ENCODE measurements at regions not wholly inside any gene's neighbourhood (a gene's known extent, or its start where the extent isn't known, plus 50 kb on each side); places are given as distances from the start of the nearest gene placed in this dataset.
"Not testable (repeated sequence)": the region's sequence is repeated elsewhere in the genome, so short reads cannot be mapped to it uniquely, and the experiment has no call there.

DNA sequence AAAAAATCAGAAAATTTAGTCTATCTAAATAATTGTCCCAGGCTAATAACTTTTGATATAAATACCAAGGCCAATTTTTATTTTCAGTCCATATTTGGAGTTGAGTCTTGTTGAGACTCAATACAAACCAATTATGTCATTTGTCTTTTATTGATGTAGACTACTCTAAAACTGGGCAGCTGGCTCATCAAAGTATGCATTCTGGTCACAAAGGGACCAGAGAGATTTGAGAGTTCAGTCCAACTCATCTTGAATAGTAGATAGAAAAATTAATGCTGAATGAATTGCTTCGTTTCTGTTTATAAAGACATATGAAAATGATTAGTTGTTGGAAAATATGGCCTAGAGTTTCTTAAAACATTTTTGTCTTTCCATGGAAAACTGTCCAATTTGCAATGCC lies 412.5 kb upstream of the KLHL4 start:
- DNase-seq, result no peak

DNA sequence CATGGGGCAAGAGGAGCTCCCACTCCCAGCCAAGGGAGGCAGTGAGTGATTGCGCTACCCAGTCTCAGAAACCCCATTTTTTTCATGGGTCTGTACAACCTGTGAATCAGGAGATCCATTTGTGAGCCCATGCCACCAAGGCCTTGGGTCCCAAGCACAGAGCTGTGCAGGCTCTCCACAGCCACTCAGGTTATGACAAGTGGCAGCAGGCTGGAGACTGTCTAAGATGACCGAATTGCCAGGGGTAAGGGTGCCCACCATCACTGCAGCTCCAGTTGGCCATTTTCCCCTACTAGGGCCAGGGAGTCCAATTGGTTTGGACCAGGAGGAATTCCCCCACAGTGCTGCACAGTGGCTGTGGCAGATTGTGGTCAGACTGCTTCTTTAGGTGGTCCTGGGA lies 407.5 kb upstream of the KLHL4 start:
- no peak for DNase-seq

DNA sequence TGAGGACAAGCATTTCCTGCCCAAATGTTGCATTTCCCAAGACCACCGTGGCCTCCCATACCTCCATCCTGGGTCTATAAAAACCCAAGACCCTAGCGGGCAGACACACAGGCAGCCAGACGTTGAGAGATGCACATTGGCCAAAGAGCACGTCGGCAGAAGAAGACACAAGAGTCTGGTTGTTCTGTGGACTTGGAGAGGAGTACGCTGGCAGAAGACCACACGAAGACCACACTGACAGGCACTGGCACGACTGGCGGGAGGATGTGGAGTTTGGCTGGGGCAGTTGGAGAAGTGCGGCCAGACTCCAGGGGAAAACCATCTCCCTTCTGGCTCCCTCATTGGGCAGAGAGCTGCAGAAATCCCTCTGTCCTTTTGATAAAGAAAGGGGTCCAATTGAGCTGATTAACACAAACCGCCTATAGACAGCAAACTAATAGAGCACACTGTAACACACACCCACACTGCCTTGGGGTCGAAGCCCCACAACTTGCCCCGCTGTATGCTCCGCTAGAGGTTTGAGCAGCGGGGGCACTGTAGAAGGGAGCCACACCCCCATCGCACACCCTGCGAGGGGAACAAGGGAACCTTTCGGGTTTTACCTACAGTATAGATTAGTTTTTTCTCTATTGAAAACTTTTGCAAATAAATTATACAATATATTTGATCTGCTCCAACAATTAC lies 376.7 kb upstream of the KLHL4 start:
- no peak for DNase-seq

DNA sequence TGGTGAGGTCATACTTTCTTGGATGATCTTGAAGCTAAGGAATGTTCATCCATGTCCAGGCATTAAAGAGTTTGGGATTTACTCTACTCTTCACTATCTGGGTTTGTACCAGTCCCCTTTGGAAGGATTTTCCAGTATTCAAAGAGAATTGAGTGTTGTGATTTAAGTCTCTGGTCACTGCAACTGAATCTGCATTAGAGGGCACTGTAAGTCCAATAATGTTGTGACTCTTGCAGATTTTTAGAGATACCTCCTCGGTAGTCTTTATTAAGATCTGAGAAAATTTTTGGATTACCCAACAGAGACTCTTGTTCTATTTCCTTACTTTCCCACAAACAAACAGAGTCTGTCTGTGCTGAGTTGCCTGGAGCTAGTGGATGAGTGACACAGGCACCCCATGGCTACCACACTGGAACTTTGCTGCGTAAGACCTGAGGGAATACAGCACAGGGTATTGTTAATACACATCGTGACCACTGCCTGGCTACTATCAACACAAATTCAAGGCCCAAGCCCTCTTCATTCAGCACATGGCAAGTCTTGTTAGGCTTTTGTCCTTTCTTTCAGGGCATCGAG lies 357.1 kb upstream of the KLHL4 start:
- no peak for DNase-seq

DNA sequence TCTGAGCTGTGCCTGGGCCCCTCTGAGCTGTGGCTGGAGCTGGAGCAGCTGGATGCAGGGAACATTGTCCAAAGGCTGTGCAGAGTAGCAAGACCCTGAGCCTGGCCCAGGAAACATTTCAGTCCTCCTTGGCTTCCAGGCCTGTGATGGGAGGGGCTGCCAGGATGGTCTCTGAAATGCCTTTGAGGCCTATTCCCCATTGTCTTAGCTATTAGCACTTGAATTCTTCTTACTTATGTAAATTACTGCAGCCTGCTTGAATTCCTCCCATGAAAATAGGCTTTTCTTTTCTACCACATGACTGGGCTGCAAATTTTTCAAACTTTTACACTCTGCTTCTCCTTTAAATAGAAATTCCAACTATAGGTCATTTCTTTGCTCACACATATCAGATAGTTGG lies 349.8 kb upstream of the KLHL4 start:
- no peak for DNase-seq

DNA sequence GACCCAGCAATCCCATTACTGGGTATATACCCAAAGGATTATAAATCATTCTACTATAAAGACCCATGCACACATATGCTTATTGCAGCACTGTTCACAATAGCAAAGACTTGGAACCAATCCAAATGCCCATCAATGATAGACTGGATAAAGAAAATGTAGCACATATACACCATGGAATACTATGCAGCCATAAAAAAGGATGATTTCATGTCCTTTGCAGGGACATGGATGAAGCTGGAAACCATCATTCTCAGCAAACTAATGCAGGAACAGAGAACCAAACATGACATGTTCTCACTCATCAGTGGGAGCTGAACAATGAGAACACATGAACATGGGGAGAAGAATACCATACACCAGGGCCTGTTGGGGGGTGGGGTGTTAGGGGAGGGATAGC lies 339.6 kb upstream of the KLHL4 start:
- not testable (repeated sequence) for DNase-seq

All from right lung (tissue), 2 donors.